Left ventricle myocardium inferior (tissue), 1 donor: ENCODE measurements at regions not wholly inside any gene's neighbourhood (a gene's known extent, or its start where the extent isn't known, plus 50 kb on each side); places are given as distances from the start of the nearest gene placed in this dataset.
"Not testable (repeated sequence)": the region's sequence is repeated elsewhere in the genome, so short reads cannot be mapped to it uniquely, and the experiment has no call there.

ENCODE experiments used
- DNase-seq: peaks from one replicate; pipeline ENCODE4 v3.0.0-alpha.2; 2020
- H3K27ac ChIP-seq: fragments of 200-600 bp; replicated peaks from 2 replicates; pipeline ENCODE4 v1.8.0; 2021
- H3K27me3 ChIP-seq: fragments of 200-600 bp; 2 replicates; pipeline ENCODE4 v1.8.0; 2021; ENCODE audit warnings: low read depth
- H3K36me3 ChIP-seq: fragments of 200-600 bp; 2 replicates; pipeline ENCODE4 v1.8.0; 2021
- H3K4me1 ChIP-seq: fragments of 200-600 bp; 2 replicates; pipeline ENCODE4 v1.8.0; 2021
- H3K4me3 ChIP-seq: fragments of 200-600 bp; 2 replicates; pipeline ENCODE4 v1.8.0; 2021; ENCODE audit warnings: mild to moderate bottlenecking, moderate library complexity
- H3K9me3 ChIP-seq: fragments of 200-600 bp; replicated peaks from 2 replicates; pipeline ENCODE4 v1.8.0; 2021
- intact Hi-C: fragments of 100-400 bp; cut with micrococcal nuclease; formaldehyde crosslinking; loops from one replicate; pipeline ENCODE4 v1.11.0; 2022
- TF ChIP-seq, protein P1 (sequence below): fragments of 200-600 bp; IDR thresholded peaks from 2 replicates; pipeline ENCODE4 v1.8.0; 2021; ENCODE audit warnings: antibody characterized with exemption, mild to moderate bottlenecking, borderline replicate concordance
- donor health status: DM: no; HTN: yes; CAD: no; lungs with severe emphysema.

DNA sequence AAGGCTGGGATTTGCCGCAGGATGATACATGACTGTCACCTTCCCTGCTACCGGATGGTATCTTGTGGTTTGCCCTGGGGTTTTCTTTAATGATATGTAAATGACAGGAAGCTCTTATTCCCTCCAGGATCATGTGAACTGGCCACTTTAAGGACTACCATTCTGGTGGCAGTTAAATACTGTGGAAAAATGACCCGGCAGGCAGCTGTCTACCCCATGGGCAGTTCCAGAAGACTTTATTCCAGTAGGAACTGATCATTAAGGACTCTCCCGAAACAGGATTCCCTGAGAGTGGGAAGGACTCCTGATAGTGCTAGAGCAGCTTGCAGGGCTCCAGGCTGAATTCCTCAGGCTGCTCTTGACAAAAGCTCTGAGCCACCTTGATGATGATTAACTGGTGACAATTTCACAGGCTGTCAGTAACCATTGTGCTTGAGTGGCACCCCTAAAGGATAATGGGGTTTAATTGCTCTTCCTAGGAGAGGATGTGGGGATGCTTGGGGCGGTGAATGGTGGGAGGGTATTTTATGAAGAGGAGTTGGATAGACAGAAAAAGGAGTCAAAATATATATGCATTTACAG, 212.0 kb downstream of the CPS1 start:
- intact Hi-C loops, result no loop called here
- H3K27ac ChIP-seq, result no peak overlapping the region
- peaks cover 16% of the 10 kb centered on the region for H3K9me3 ChIP-seq
- H3K4me3 ChIP-seq, result no peak overlapping the region
- H3K36me3 ChIP-seq, result no peaks in the 10 kb centered on the region
- H3K27me3 ChIP-seq, result no peaks in the 10 kb centered on the region
- H3K4me1 ChIP-seq, result no peaks in the 10 kb centered on the region
- no peak for DNase-seq
- TF ChIP-seq, protein P1, sequence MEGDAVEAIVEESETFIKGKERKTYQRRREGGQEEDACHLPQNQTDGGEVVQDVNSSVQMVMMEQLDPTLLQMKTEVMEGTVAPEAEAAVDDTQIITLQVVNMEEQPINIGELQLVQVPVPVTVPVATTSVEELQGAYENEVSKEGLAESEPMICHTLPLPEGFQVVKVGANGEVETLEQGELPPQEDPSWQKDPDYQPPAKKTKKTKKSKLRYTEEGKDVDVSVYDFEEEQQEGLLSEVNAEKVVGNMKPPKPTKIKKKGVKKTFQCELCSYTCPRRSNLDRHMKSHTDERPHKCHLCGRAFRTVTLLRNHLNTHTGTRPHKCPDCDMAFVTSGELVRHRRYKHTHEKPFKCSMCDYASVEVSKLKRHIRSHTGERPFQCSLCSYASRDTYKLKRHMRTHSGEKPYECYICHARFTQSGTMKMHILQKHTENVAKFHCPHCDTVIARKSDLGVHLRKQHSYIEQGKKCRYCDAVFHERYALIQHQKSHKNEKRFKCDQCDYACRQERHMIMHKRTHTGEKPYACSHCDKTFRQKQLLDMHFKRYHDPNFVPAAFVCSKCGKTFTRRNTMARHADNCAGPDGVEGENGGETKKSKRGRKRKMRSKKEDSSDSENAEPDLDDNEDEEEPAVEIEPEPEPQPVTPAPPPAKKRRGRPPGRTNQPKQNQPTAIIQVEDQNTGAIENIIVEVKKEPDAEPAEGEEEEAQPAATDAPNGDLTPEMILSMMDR, result no peak

GRCh38 chr2:210776756-210777155, 220.4 kb downstream of the CPS1 start:
- TF ChIP-seq, protein P1, result no peak
- intact Hi-C loops, result no loop called here
- H3K9me3 ChIP-seq, result peaks cover 9% of the 10 kb centered on the region
- H3K36me3 ChIP-seq, result no peaks in the 10 kb centered on the region
- H3K27ac ChIP-seq, result no peak overlapping the region
- H3K4me1 ChIP-seq, result no peaks in the 10 kb centered on the region
- DNase-seq, result no peak
- no peaks in the 10 kb centered on the region for H3K27me3 ChIP-seq
- H3K4me3 ChIP-seq, result no peak overlapping the region

- no peaks in the 10 kb centered on the region for H3K27me3 ChIP-seq
- TF ChIP-seq, protein P1, result peak; percentile 9
- no peak overlapping the region for H3K27ac ChIP-seq
- no peaks in the 10 kb centered on the region for H3K36me3 ChIP-seq
- H3K9me3 ChIP-seq, result no peaks in the 10 kb centered on the region
- DNase-seq, result no peak
- H3K4me3 ChIP-seq, result no peak overlapping the region
- intact Hi-C loops, result no loop called here
- H3K4me1 ChIP-seq, result no peaks in the 10 kb centered on the region
These were observed 225.8 kb downstream of the CPS1 start for GRCh38 chr2:210782222-210782621.

GRCh38 chr2:210787831-210788230, 231.4 kb downstream of the CPS1 start:
- H3K4me3 ChIP-seq, intact Hi-C loops, H3K27me3 ChIP-seq, H3K9me3 ChIP-seq, H3K27ac ChIP-seq, H3K4me1 ChIP-seq, H3K36me3 ChIP-seq, DNase-seq: not testable (repeated sequence)

GRCh38 chr2:210792000-210792399, 235.6 kb downstream of the CPS1 start:
- no peak overlapping the region for H3K27ac ChIP-seq
- DNase-seq, result no peak
- H3K4me1 ChIP-seq, result peaks cover 4% of the 10 kb centered on the region
- intact Hi-C loops, result no loop called here
- H3K4me3 ChIP-seq, result no peak overlapping the region
- H3K27me3 ChIP-seq, result no peaks in the 10 kb centered on the region
- H3K36me3 ChIP-seq, result no peaks in the 10 kb centered on the region
- no peaks in the 10 kb centered on the region for H3K9me3 ChIP-seq
- TF ChIP-seq, protein P1, result no peak

DNA sequence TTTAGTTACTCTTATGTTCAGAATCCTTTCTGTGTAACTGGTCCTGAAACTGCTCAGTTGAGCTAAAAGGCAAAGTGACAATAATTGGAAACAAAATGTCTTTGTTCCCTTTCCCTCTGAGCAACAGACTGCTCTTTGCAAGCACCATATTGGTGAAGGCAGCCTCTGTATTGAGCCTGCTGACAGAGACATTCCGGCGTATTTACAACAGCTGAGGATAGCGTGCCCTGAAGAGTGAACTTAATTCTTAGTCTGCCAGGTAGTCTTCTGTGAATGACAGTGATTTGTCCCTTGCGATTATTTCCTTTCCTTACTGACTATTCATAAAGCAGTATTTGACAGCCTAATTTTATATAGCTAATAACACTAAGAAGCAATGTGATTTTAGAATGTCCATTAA, 239.1 kb downstream of the CPS1 start:
- no peak for DNase-seq
- no peaks in the 10 kb centered on the region for H3K36me3 ChIP-seq
- intact Hi-C loops, result no loop called here
- H3K4me1 ChIP-seq, result peaks cover 4% of the 10 kb centered on the region
- no peaks in the 10 kb centered on the region for H3K27me3 ChIP-seq
- no peaks in the 10 kb centered on the region for H3K9me3 ChIP-seq
- TF ChIP-seq, protein P1, result no peak
- no peak overlapping the region for H3K4me3 ChIP-seq
- no peak overlapping the region for H3K27ac ChIP-seq
